Esophagus squamous epithelium (tissue), 4 donors: ENCODE measurements at regions not wholly inside any gene's neighbourhood (a gene's known extent, or its start where the extent isn't known, plus 50 kb on each side); places are given as distances from the start of the nearest gene placed in this dataset.

Experiments used
- POLR2A ChIP-seq, 4 donors: fragments of 450-650 bp; IDR thresholded peaks; one replicate each; pipeline ENCODE4 v1.6.1; 2017; ENCODE audit warnings: antibody characterized with exemption in 4 of 4, mild to moderate bottlenecking in 4 of 4, moderate library complexity in 3 of 4
- TF ChIP-seq, protein P1 (sequence below), 6 experiments: fragments of 450-650 bp in 4 of 6; fragments of 200-600 bp in 2 of 6; sonication (generic) in 2 of 6; IDR thresholded peaks; one replicate each; pipeline ENCODE4 v1.5.1; 2016 to 2019; ENCODE audit warnings: antibody characterized with exemption in 6 of 6, mild to moderate bottlenecking in 4 of 6, moderate library complexity in 4 of 6

DNA sequence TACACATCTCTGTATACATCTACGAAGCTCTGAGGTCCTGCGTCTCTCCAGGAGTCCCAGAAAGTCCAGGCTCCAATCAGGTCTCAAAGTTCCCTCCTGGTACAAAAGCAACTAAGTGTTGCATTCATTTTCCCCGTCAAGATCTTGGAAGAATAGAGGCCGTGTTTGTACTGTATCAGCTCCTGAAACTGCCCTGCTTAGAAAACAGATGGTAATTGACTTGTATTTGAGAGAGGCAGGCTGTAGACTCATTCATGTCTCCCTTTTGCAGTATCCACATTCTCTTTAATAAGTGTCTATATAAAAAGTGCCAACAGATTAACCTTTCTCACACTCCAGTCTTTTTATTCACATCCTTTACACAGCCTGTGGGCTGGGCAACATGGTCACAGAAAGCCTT lies 91.7 kb downstream of the HPGD start:
- TF ChIP-seq, protein P1, sequence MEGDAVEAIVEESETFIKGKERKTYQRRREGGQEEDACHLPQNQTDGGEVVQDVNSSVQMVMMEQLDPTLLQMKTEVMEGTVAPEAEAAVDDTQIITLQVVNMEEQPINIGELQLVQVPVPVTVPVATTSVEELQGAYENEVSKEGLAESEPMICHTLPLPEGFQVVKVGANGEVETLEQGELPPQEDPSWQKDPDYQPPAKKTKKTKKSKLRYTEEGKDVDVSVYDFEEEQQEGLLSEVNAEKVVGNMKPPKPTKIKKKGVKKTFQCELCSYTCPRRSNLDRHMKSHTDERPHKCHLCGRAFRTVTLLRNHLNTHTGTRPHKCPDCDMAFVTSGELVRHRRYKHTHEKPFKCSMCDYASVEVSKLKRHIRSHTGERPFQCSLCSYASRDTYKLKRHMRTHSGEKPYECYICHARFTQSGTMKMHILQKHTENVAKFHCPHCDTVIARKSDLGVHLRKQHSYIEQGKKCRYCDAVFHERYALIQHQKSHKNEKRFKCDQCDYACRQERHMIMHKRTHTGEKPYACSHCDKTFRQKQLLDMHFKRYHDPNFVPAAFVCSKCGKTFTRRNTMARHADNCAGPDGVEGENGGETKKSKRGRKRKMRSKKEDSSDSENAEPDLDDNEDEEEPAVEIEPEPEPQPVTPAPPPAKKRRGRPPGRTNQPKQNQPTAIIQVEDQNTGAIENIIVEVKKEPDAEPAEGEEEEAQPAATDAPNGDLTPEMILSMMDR (IDR thresholded peaks at IDR 0.05): no peak
- no peak for TF ChIP-seq POLR2A (IDR thresholded peaks at IDR 0.05)
